Activated CD4-positive, alpha-beta T cell treated with anti-CD3 and anti-CD28 coated beads for 36 hours (primary cell): ENCODE measurements at regions not wholly inside any gene's neighbourhood (a gene's known extent, or its start where the extent isn't known, plus 50 kb on each side); places are given as distances from the start of the nearest gene placed in this dataset.

Experiments
- ATAC-seq: fragments of 200-7000 bp; cut with Tn5 transposase; one replicate; pipeline ENCODE4 v1.10.0; 2021; ENCODE audit warnings: mild to moderate bottlenecking, moderate library complexity
- CTCF ChIA-PET: fragments of 350-600 bp; sonication (Branson Sonifier 250); formaldehyde crosslinking; loops from one replicate; lab custom pipeline; 2021; ENCODE audit warnings: antibody characterized with exemption; lab: Charles Lee
- POLR2A ChIA-PET: fragments of 350-600 bp; sonication (Branson Sonifier 250); formaldehyde crosslinking; loops from one replicate; lab custom pipeline; 2021; ENCODE audit warnings: antibody characterized with exemption, inconsistent platforms; lab: Charles Lee
- DNase-seq: peaks from one replicate; pipeline ENCODE4 v3.0.0-alpha.2; 2020
- H3K27ac Mint-ChIP-seq: one replicate; pipeline ENCODE4 v1.8.0; 2021; ENCODE audit warnings: mixed read lengths
- H3K27me3 Mint-ChIP-seq: one replicate; pipeline ENCODE4 v1.8.0; 2021; ENCODE audit warnings: mixed read lengths
- H3K36me3 Mint-ChIP-seq: one replicate; pipeline ENCODE4 v1.8.0; 2021; ENCODE audit warnings: low read depth, mixed read lengths
- H3K4me1 Mint-ChIP-seq: one replicate; pipeline ENCODE4 v1.8.0; 2021; ENCODE audit warnings: mixed read lengths
- H3K4me3 Mint-ChIP-seq: one replicate; pipeline ENCODE4 v1.8.0; 2021; ENCODE audit warnings: mild to moderate bottlenecking, moderate library complexity, mixed read lengths
- H3K9me3 Mint-ChIP-seq: one replicate; pipeline ENCODE4 v1.8.0; 2021; ENCODE audit warnings: low read depth, mixed read lengths
- intact Hi-C, 2 experiments: fragments of 100-400 bp; cut with DNase I in 1 of 2; cut with micrococcal nuclease in 1 of 2; formaldehyde crosslinking; loops; one replicate each; pipeline versions ENCODE4 v1.14.2 to v1.15.1; 2022 to 2024; cut with DNase I, micrococcal nuclease

DNA sequence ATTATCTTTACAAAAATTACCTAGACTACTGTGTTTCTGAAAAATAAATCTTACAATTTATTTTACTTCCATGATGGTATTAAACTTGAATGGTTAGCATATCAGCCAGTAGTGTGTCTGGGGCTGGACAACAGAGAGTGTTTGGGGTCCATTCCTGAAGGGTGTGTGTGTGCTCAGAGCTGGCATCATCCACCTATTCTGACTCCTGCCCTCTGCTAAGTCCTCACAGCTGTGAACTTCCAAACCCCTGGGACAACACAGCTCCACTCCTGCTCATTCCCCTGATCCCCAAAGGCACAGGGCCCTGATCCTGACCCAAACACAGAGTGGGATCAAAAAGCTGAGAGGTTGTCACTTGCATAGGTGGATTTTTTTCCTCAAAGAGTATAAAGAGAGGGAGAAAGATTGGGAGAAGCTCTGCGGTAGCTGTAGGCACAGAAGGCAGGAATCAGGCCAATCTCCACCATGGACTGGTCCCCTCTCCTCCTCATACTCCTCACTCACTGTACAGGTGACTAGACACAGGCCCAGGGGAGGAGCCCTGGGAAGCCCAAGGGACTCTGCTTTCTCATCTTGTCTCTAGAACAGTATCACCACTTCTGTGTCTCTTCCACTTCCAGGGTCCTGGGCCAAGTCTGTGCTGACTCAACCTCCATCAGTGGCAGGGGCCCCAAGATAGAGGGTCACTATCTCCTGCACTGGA, 55.7 kb upstream of the TOP3B start:
- POLR2A ChIA-PET, result no interaction called here
- no peak overlapping the region for H3K4me3 Mint-ChIP-seq
- CTCF ChIA-PET, result no interaction called here
- ATAC-seq (no peak), DNase-seq (no peak)
- peaks cover 2% of the 10 kb centered on the region for H3K4me1 Mint-ChIP-seq
- H3K36me3 Mint-ChIP-seq, result no peaks in the 10 kb centered on the region
- no peaks in the 10 kb centered on the region for H3K9me3 Mint-ChIP-seq
- no peaks in the 10 kb centered on the region for H3K27me3 Mint-ChIP-seq
- no peak overlapping the region for H3K27ac Mint-ChIP-seq
- intact Hi-C loops, result no loop called here

DNA sequence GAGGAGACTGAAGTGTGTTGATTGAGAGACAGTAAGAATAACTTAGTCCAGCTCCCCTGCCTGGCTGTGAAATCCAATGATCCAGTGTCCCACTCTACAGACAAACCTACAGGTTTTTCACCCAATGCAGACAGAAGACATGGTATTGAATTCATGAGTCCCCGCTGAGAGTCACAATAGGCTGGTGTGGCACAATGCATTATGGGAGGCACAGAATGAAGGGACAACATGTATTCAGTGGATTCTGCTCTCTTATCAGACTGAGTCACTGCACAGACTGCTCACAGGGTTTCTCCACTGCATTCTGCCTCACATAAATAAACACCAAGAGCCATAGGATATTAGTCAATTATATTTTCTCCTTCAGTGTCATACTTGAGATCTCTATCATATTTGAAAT, 55.2 kb upstream of the TOP3B start:
- DNase-seq (no peak), ATAC-seq (peak; percentile 44)
- Mint-ChIP-seq H3K27ac (no peak overlapping the region), H3K27me3 (no peaks in the 10 kb centered on the region), H3K36me3 (no peaks in the 10 kb centered on the region), H3K9me3 (no peaks in the 10 kb centered on the region), H3K4me3 (no peak overlapping the region), H3K4me1 (peaks cover 2% of the 10 kb centered on the region)
- intact Hi-C loops, result no loop called here
- ChIA-PET POLR2A (no interaction called here), CTCF (no interaction called here)

DNA sequence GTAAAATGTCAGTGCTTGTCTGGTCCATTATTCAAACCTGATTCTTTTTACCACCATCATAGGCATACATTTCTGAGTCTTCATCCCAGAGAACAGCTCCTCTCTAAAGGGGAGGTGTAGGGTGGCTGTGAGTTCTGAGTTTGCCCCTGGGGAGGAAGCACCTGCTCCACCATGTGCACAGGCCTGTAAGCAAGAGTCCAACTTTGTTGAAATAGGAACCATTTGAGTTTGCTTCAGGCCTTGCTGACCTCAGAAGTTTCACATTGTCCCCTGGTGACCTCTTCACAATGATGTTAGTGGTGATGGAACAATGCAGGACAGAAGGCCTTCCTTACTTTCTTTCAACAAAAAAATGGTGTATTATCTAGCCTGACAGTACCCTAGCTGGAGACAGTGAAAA, 54.6 kb upstream of the TOP3B start:
- CTCF ChIA-PET, result no interaction called here
- POLR2A ChIA-PET, result no interaction called here
- H3K4me1 Mint-ChIP-seq, result peaks cover 2% of the 10 kb centered on the region
- DNase-seq (no peak), ATAC-seq (no peak)
- intact Hi-C loops, result no loop called here
- H3K27ac Mint-ChIP-seq, result no peak overlapping the region
- no peaks in the 10 kb centered on the region for H3K27me3 Mint-ChIP-seq
- H3K4me3 Mint-ChIP-seq, result no peak overlapping the region
- H3K36me3 Mint-ChIP-seq, result no peaks in the 10 kb centered on the region
- no peaks in the 10 kb centered on the region for H3K9me3 Mint-ChIP-seq

DNA sequence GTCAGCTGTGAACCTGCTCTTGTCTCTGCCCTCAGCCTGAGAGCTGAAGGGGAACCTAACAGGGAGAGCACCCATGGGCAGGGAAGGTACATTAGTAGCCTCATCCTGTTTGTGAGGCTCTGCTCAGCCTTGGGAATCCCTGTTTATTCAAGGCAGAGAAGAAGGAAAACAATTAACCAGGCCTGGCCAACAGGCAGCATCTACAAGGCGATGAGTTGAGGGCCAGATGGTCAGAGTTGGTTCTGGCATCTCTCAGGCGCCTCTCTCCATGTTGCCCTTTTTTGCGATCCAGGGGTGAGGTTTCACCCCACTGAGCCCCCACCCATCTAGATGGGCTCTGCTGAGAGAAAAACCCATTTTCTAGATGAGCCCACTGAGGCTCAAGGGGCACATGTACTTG, 54.0 kb upstream of the TOP3B start:
- POLR2A ChIA-PET, result no interaction called here
- ATAC-seq (no peak), DNase-seq (no peak)
- no peak overlapping the region for H3K27ac Mint-ChIP-seq
- no peaks in the 10 kb centered on the region for H3K4me1 Mint-ChIP-seq
- H3K27me3 Mint-ChIP-seq, result no peaks in the 10 kb centered on the region
- no peaks in the 10 kb centered on the region for H3K36me3 Mint-ChIP-seq
- CTCF ChIA-PET, result no interaction called here
- intact Hi-C loops, result no loop called here
- no peaks in the 10 kb centered on the region for H3K9me3 Mint-ChIP-seq
- H3K4me3 Mint-ChIP-seq, result no peak overlapping the region

DNA sequence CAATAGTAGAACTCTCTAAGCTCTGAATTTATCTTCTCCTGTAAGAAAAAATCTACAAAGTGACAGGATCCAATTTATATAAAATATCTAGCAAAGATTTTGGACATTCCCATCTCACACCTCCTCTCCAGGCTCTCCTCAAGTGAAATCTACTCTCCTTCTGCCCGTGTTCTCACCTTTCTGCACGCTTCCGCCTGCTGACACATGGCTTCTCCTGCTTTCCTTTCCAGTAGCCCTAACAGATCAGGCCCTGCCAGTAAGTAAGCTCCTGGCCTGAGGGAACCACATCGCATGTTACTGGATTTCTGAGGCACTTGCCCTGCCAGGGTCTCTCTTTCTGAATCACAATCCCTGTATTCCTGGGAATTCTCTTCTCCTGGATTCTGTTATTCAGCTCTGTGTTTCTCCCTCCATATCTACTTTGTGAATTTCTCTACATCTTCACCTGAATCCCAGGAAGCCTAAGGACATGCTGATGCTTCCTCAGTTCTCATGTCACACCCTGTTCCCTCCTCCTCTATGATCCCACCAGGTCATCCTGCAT, 53.3 kb upstream of the TOP3B start:
- ATAC-seq (no peak), DNase-seq (no peak)
- Mint-ChIP-seq H3K4me1 (no peaks in the 10 kb centered on the region), H3K9me3 (no peaks in the 10 kb centered on the region), H3K27me3 (no peaks in the 10 kb centered on the region), H3K27ac (no peak overlapping the region), H3K36me3 (no peaks in the 10 kb centered on the region), H3K4me3 (no peak overlapping the region)
- ChIA-PET CTCF (no interaction called here), POLR2A (no interaction called here)
- intact Hi-C loops, result no loop called here

DNA sequence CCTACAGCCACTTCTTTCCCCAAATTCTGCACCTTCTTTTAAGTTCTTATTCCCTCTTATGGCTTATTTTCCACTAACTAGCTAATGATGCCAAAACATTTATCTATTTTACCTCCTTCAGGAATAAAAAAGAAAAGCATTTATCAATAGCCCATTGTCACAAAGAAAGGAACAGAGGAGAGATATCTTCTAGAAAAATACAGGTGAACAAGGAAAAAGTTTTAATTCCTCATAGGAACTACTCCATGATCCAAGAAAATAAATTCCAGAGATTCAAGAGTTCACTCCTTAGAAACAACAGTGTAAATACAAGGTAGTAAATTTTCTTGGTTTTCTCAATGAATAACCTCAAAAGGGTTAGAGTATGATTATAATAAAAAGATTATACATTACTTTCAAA, 52.6 kb upstream of the TOP3B start:
- H3K36me3 Mint-ChIP-seq, result no peaks in the 10 kb centered on the region
- POLR2A ChIA-PET, result no interaction called here
- intact Hi-C loops, result no loop called here
- ATAC-seq (no peak), DNase-seq (no peak)
- CTCF ChIA-PET, result no interaction called here
- H3K4me3 Mint-ChIP-seq, result no peak overlapping the region
- no peaks in the 10 kb centered on the region for H3K4me1 Mint-ChIP-seq
- no peaks in the 10 kb centered on the region for H3K9me3 Mint-ChIP-seq
- H3K27ac Mint-ChIP-seq, result no peak overlapping the region
- H3K27me3 Mint-ChIP-seq, result no peaks in the 10 kb centered on the region

DNA sequence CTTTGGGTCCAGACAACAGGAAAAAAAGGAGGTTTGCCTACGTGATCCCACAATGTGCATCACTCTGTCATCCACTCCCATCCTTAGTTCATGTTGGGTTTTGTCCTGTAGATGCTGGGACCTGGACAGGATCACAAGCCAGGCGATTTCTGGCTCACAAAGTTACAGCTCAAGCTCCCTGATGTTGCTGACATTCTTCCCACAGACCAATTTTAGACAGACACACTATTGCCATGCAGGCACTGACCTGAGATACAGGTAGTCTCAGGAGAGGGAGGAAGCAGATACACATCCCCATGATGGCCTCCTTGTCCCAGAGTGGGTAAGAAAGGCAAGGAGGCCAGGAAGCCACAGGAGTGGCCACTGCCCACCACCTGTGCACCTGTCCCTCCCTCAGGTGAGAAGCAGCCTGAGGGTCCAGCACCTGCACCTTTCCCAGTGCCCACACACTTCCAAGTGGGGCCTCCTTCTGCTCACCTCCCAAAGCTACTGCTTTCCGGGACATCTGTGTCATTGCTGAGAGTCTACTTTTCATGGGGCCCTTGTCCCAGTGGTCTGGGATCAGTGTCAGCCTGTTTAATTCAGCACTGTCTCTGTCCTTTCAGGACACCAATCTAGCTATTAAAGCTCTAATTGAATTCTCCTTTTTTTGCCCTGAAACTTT, 52.0 kb upstream of the TOP3B start:
- no peak overlapping the region for H3K4me3 Mint-ChIP-seq
- POLR2A ChIA-PET, result no interaction called here
- no peak overlapping the region for H3K27ac Mint-ChIP-seq
- no peaks in the 10 kb centered on the region for H3K4me1 Mint-ChIP-seq
- ATAC-seq, result no peak
- intact Hi-C loops, result no loop called here
- H3K36me3 Mint-ChIP-seq, result no peaks in the 10 kb centered on the region
- no peak for DNase-seq
- no peaks in the 10 kb centered on the region for H3K27me3 Mint-ChIP-seq
- no peaks in the 10 kb centered on the region for H3K9me3 Mint-ChIP-seq
- CTCF ChIA-PET, result no interaction called here

DNA sequence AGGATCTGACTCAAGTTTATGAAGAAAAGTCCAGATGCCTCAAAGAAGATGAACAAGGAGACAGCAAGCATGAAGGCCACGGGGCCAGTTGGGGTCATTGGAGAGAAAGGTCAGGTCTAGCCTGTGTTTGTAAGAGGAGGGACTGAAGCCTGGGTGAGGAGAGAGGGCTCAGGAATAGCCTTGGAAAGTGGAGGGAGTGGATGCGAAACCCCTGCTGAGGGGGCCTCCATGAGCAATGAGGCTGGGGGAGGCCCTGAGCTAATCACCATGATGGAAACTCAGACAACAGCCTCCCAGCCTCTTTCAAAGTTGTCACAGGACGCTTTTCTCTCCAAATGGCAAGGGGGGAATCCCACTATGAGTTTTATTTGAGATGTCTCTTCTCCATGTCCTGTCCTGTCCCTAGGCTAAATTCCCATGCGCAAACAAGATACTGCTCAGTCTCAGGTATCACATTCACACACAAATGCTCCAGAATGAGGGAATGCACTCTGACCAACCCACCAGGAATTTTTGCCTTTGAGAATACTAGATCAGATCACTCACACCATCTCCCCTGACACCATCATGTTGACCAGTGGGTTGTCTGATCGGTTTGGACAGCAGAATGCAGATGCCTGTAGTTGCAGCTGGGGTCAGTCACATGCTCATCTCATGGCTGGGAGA, 51.3 kb upstream of the TOP3B start:
- ChIA-PET POLR2A (no interaction called here), CTCF (interaction anchor here (1.3 kb wide), 1 partner anchor 8 kb away, joined by 5 read pairs; no protein-coding TSS in a partner anchor)
- H3K4me3 Mint-ChIP-seq, result no peak overlapping the region
- no peak for ATAC-seq
- no peaks in the 10 kb centered on the region for H3K36me3 Mint-ChIP-seq
- H3K27me3 Mint-ChIP-seq, result no peaks in the 10 kb centered on the region
- intact Hi-C loops, result no loop called here
- H3K9me3 Mint-ChIP-seq, result no peaks in the 10 kb centered on the region
- DNase-seq, result no peak
- no peaks in the 10 kb centered on the region for H3K4me1 Mint-ChIP-seq
- no peak overlapping the region for H3K27ac Mint-ChIP-seq

DNA sequence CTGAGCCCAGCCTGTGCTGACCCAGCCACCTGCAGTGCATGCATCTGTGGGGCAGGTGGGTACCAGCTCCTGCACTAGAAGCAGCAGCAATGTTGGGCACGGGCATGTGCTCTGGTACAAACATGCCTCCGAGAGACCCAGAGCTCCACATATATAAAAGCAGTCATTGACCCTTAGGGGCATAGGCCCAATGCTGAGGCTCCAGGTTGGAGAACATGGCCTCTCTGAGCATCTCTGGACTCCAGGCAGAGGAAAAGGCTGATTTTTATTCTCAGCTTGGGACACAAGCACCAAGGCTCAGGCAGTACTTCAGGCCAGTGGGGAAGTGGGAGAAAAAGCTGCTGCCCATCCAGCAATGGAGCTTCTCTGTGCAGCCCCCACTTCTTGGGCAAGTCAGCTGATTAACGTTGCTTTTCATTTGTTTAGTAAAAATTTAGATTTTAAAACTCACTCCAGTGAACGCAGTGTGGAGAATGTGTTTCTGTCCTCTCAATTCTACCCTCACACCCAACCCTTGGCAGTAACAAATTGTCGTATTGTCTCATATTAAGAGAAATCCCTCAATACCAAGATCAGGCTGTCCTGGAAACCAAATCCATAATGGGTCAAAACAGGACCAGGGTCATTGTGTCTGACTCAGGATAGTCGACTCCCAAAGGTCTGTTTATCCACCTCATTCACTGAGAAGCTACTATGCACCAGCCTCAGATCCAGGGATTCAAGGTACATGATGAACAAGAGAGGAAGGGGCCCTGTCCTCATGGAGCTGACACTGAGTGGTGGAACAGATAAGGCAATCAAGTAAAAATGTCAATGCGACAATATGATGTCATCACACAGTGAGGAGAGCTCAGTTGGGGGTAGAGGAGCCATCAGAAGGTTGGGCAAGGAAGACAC, 50.6 kb upstream of the TOP3B start:
- ATAC-seq (no peak), DNase-seq (no peak)
- Mint-ChIP-seq H3K36me3 (no peaks in the 10 kb centered on the region), H3K4me1 (no peaks in the 10 kb centered on the region), H3K9me3 (no peaks in the 10 kb centered on the region), H3K27me3 (no peaks in the 10 kb centered on the region), H3K4me3 (no peak overlapping the region), H3K27ac (no peak overlapping the region)
- intact Hi-C loops, result no loop called here
- POLR2A ChIA-PET, result no interaction called here
- CTCF ChIA-PET, result interaction anchor here (1.0 to 1.3 kb wide), 2 partner anchors 9 to 25 kb away, joined by 3 to 5 read pairs; no protein-coding TSS in a partner anchor

DNA sequence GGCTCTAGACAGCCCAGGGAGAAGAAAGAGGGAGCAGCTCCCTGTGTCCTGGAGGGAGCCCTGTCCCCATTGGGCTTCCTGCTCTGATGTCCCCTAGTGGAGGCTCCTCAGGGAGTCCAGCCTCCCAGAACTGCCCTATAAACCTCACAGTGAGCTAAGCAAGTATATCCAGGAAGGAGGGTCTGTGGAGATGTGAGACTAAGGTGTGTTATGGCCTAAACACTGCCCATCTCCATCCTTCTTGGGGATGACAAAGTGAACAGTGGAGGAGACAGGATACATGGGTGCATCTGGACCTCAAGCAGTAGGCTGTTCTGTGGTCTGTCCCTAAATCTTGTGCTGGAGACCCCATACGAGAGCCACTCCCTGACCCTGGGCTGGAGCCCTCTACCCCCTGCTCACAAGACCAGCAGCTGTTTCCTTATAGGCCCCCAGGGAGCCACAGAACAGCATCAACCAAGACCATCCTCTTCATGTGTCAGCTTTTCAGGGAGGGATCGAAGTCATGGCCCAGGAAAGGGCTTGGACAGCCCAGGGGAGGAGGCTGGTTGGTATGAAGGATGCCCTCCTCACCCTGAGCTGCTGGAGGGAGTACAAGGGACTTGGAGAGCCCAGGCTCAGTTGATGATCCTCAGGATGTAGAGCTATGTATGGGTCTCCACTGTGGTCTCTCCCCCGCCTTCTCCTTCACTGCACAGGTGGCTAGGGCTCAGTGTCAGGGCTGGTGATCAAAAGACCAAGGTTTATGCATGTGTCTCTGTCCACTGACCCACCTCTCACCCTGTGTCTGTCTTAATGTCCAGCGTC, 49.7 kb upstream of the TOP3B start:
- H3K27ac Mint-ChIP-seq, result no peak overlapping the region
- H3K4me3 Mint-ChIP-seq, result no peak overlapping the region
- H3K27me3 Mint-ChIP-seq, result no peaks in the 10 kb centered on the region
- ATAC-seq (no peak), DNase-seq (no peak)
- intact Hi-C loops, result no loop called here
- no peaks in the 10 kb centered on the region for H3K9me3 Mint-ChIP-seq
- H3K4me1 Mint-ChIP-seq, result no peaks in the 10 kb centered on the region
- CTCF ChIA-PET, result interaction anchor here (1.0 to 1.3 kb wide), 2 partner anchors 10 to 26 kb away, joined by 3 to 5 read pairs; no protein-coding TSS in a partner anchor
- POLR2A ChIA-PET, result no interaction called here
- no peaks in the 10 kb centered on the region for H3K36me3 Mint-ChIP-seq
